D341Med (cell line): ENCODE measurements at regions not wholly inside any gene's neighbourhood (a gene's known extent, or its start where the extent isn't known, plus 50 kb on each side); places are given as distances from the start of the nearest gene placed in this dataset.
A peak's percentile ranks its signal among the peaks of the same experiment; 100 is the strongest.
"Not testable (repeated sequence)": the region's sequence is repeated elsewhere in the genome, so short reads cannot be mapped to it uniquely, and the experiment has no call there.

ENCODE experiments used
- DNase-seq: peaks from one replicate; pipeline ENCODE4 v3.0.0; 2012; ENCODE audit warnings: low spot score

GRCh38 chr11:81286959-81287358 lies 1446.7 kb downstream of the FAM181B start:
- no peak for DNase-seq

GRCh38 chr11:81286550-81286949 lies 1447.1 kb downstream of the FAM181B start:
- DNase-seq: no peak

- DNase-seq: not testable (repeated sequence)
These were observed 1453.4 kb downstream of the FAM181B start for GRCh38 chr11:81280228-81280627.

DNA sequence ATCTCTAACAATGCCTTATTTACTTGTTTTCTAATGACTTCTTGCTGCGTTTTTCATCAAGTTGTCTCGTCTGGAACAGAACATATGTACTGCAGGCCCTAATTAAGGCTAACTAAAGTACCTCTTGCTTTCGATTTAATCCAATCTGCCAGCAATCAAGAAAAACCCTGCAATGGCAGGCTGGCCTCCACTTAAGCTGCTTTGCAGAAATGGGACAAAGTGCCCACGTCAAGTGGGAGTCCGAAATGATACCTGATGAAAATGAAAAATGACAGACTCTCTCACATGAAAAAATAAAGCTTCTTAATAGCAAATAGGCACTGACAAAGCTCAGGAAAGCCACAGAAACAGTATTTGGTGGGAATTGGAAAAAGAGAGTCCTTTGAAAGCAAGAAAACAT lies 1454.7 kb downstream of the FAM181B start:
- peak; percentile 18 for DNase-seq

GRCh38 chr11:81270686-81271085 lies 1463.0 kb downstream of the FAM181B start:
- DNase-seq: no peak

GRCh38 chr11:81267246-81267645 lies 1466.4 kb downstream of the FAM181B start:
- DNase-seq: no peak

- no peak for DNase-seq
These were observed 1474.2 kb downstream of the FAM181B start for GRCh38 chr11:81259471-81259870.

GRCh38 chr11:81255895-81256294 lies 1477.8 kb downstream of the FAM181B start:
- DNase-seq: no peak

GRCh38 chr11:81253244-81253643 lies 1480.4 kb downstream of the FAM181B start:
- no peak for DNase-seq

DNA sequence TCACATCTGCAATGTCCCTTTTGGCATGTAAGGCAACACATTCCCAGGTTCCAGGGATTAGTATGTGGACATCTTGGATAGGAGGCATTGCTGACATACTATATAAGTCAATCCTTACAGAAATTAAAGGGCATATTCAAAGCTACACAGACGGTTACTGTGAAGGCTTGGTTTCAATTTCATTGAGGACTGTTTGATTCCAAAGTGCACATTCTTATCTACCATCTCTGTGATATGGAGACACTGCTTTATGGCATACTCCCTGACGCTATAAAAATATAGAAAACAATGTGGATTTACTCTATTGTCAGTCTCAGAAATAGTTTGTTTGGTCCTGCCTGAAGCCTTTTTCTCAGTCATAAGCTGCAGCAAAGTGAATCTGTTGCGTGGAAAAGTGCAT lies 1486.7 kb downstream of the FAM181B start:
- no peak for DNase-seq

DNA sequence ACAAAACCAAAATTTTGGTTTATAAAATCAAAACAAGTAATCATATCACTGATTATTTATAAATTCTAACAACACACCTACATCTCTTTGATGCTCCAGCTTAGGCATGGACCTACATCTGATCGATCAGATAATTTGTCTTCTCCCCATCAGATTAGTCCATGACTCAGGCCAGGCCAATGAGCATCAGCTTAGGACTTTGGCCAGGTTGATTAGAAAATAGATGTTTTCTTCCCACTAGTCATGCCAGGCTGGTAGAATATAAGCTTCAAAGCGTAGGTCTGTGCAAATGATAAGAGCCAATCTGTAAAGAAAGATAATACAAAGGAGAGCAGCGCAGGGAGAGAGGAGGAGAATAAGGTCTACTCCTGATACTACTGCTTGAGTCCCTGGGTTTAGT lies 1487.9 kb downstream of the FAM181B start:
- no peak for DNase-seq

- no peak for DNase-seq
These were observed 1491.9 kb downstream of the FAM181B start for GRCh38 chr11:81241672-81242275.

GRCh38 chr11:81237139-81237538 lies 1496.5 kb downstream of the FAM181B start:
- DNase-seq: peak; percentile 30

- DNase-seq: not testable (repeated sequence)
These were observed 1506.3 kb downstream of the FAM181B start for GRCh38 chr11:81227409-81227808.

DNA sequence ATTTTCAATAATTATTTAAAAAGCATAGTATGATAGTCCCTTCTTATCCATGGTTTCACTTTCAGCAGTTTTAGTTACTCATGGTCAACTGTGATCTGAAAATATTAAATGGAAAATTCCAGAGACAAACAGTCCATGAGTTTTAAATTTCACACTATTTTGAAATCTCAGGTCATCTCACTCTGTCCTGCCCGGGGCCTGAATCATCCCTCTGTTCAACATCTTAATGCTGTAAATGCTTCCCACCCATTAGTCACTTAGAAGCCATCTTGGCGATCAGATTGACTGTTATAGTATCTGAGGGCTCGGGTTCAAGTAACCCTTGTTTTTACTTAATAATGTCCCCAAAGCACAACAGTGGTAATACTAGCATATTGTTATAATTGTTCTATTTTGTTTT lies 1509.3 kb downstream of the FAM181B start:
- no peak for DNase-seq

DNA sequence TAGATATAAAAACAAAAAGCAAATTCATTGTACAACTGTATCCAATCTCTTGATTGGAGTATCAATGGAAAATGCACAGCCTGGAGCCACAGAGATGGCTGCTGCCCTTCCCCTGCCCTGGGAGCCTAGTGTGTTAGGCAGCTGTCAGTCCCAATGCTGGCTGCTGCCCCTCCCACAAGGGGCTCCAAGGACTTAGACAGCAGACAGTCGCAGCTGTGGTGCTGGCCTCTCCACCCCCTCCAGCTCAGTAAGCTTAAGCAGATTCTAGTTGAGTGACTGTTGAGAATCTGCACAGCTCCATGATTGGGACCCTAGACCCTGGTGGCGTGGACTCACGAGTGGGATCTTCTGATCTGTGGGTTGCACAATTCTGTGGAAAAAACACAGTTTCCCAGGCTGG lies 1511.2 kb downstream of the FAM181B start:
- no peak for DNase-seq

DNA sequence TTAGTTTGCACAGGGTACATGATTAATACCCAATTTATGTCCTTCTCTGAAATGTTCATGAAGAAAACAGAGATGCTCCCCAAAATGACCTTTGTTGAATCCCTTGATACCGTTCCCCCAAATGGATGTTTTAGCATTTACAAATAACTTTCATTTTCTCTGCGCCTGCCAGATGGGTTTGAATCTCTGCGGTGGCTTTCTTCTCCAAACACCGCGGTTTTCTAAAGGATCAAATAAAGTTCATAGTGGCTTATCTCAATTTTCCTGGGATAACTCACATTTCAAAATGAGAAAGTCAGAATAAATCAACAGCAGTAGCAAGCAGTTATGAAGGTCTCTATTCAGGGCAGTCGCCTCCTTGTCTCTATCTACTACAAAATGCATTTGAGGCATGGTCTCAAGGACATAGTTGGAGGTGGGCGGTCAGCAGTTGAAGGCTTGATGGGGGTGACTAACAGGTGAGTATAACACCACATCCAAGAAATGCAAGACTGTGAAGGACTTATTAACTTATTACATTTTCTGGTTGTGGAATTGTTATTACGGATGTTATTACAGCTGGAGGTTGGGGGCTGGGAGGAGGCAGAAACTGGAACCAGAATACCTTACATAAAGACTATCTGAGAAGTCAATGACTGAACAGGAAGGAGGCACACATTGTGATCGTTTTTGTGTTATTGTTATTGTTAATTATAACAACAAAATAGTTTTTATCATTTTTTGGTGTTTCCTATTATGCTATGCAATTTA lies 1513.3 kb downstream of the FAM181B start:
- DNase-seq: no peak

GRCh38 chr11:81219661-81220060 lies 1514.0 kb downstream of the FAM181B start:
- no peak for DNase-seq

GRCh38 chr11:81218440-81218839 lies 1515.2 kb downstream of the FAM181B start:
- DNase-seq: no peak

- DNase-seq: no peak
These were observed 1522.6 kb downstream of the FAM181B start for GRCh38 chr11:81211050-81211449.

GRCh38 chr11:81207421-81208054 lies 1526.1 kb downstream of the FAM181B start:
- no peak for DNase-seq

GRCh38 chr11:81203876-81204275 lies 1529.8 kb downstream of the FAM181B start:
- no peak for DNase-seq

DNA sequence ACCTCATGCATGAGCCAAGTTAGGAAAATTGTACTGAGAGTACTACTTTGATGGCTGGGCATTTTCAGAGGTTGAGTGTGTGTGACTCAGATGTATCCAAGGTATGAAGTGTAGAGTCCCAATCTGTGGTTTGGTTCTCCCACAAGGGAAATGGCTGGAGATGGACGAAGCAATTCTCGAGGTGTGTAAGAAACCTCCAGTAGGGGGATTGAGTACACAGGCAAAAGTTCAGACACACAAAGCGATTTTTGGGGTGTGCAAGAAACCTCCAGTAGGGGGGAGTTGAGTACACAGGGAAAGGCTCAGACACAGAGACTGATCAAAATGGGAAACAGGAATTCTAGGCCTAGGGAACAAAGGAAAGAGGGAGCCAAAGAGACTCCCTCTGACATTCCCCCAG lies 1536.3 kb downstream of the FAM181B start:
- no peak for DNase-seq
